ENCODE measurements at regions not wholly inside any gene's neighbourhood (a gene's known extent, or its start where the extent isn't known, plus 50 kb on each side); places are given as distances from the start of the nearest gene placed in this dataset.

- Histone ChIP-seq H3K4me1 (ENCODE audit: low read length) (no peaks in the 10 kb centered on the region), H3K9ac (ENCODE audit: low read length) (no peak overlapping the region), H3K79me2 (ENCODE audit: low read length) (no peaks in the 10 kb centered on the region), H3K4me2 (ENCODE audit: low read depth, low read length) (no peak overlapping the region), H2AFZ (ENCODE audit: low read length) (no peak overlapping the region), H3K9me3 (replicated peaks; ENCODE audit: insufficient read depth, low read length) (no peaks in the 10 kb centered on the region), H3K9me2 (replicated peaks; ENCODE audit: insufficient read depth, low read length) (no peaks in the 10 kb centered on the region), H3F3A (ENCODE audit: insufficient read depth, low read length) (no peaks in the 10 kb centered on the region), H4K20me1 (ENCODE audit: insufficient read depth, low read length) (no peaks in the 10 kb centered on the region), H3K27ac (ENCODE audit: low read length) (no peak overlapping the region), H3K4me3 (ENCODE audit: low read length) (no peak overlapping the region), H3K27me3 (replicated peaks; ENCODE audit: insufficient read depth, low read length) (no peaks in the 10 kb centered on the region), H3K36me3 (replicated peaks; ENCODE audit: insufficient read depth, low read length) (no peaks in the 10 kb centered on the region)
- TF ChIP-seq EZH2phosphoT487 (IDR thresholded peaks at IDR 0.05; ENCODE audit: low read length) = no peak
- TF ChIP-seq EZH2 (optimal IDR thresholded peaks at IDR 0.05; ENCODE audit: low read depth, low read length) = no peak
- TF ChIP-seq, protein P1, sequence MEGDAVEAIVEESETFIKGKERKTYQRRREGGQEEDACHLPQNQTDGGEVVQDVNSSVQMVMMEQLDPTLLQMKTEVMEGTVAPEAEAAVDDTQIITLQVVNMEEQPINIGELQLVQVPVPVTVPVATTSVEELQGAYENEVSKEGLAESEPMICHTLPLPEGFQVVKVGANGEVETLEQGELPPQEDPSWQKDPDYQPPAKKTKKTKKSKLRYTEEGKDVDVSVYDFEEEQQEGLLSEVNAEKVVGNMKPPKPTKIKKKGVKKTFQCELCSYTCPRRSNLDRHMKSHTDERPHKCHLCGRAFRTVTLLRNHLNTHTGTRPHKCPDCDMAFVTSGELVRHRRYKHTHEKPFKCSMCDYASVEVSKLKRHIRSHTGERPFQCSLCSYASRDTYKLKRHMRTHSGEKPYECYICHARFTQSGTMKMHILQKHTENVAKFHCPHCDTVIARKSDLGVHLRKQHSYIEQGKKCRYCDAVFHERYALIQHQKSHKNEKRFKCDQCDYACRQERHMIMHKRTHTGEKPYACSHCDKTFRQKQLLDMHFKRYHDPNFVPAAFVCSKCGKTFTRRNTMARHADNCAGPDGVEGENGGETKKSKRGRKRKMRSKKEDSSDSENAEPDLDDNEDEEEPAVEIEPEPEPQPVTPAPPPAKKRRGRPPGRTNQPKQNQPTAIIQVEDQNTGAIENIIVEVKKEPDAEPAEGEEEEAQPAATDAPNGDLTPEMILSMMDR (IDR thresholded peaks at IDR 0.05; ENCODE audit: low read length) = no peak
- DNase-seq = no peak
These were observed 158.2 kb downstream of the NUP210 start for GRCh38 chr3:13261892-13262291.

DNA sequence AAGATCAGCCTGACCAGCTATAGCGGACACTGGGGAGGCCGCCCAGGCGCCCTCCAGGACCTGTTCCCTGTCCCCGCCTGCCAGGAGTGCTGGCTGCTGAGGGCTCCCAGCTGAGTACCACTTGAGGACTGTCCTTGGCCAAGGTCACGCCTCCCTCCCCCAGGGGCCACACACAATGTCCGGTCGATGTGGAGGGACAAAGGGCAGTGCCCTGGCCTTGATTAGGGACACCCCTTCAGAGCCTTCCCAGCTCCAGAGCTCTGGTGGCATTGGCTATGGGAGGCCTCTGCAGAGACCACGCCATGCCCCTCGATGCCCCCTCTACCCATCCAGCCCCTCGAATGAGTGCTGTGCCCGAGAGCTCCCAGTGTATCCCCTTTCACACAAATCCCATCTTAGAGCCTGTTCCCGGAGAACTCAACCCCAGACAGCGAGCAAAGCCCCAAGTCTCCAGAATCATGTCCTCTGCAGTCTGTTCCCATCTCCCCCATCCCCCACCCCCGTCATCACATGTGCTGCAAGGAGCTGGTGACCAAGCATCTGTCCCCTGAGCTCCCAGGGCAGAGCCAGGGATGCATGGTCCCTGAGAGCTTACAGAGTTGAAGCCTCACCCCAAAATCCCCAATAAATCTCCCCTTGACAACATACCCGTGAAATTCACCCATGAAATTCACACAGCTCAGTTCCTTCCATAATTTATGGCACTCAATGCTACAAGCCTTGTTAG, 158.9 kb downstream of the NUP210 start:
- no peak overlapping the region for H3K27ac ChIP-seq (ENCODE audit: low read length)
- H3K4me3 ChIP-seq (ENCODE audit: low read length) = no peak overlapping the region
- no peaks in the 10 kb centered on the region for H3K4me1 ChIP-seq (ENCODE audit: low read length)
- no peak for TF ChIP-seq EZH2phosphoT487 (IDR thresholded peaks at IDR 0.05; ENCODE audit: low read length)
- TF ChIP-seq, protein P1 (IDR thresholded peaks at IDR 0.05; ENCODE audit: low read length) = no peak
- no peak for TF ChIP-seq EZH2 (optimal IDR thresholded peaks at IDR 0.05; ENCODE audit: low read depth, low read length)
- no peaks in the 10 kb centered on the region for H3F3A ChIP-seq (ENCODE audit: insufficient read depth, low read length)
- H3K9me3 ChIP-seq (replicated peaks; ENCODE audit: insufficient read depth, low read length) = no peaks in the 10 kb centered on the region
- no peak overlapping the region for H3K4me2 ChIP-seq (ENCODE audit: low read depth, low read length)
- no peaks in the 10 kb centered on the region for H3K79me2 ChIP-seq (ENCODE audit: low read length)
- H3K27me3 ChIP-seq (replicated peaks; ENCODE audit: insufficient read depth, low read length) = no peaks in the 10 kb centered on the region
- H3K9ac ChIP-seq (ENCODE audit: low read length) = no peak overlapping the region
- no peaks in the 10 kb centered on the region for H4K20me1 ChIP-seq (ENCODE audit: insufficient read depth, low read length)
- no peak for DNase-seq
- no peaks in the 10 kb centered on the region for H3K9me2 ChIP-seq (replicated peaks; ENCODE audit: insufficient read depth, low read length)
- H2AFZ ChIP-seq (ENCODE audit: low read length) = no peak overlapping the region
- H3K36me3 ChIP-seq (replicated peaks; ENCODE audit: insufficient read depth, low read length) = no peaks in the 10 kb centered on the region

DNA sequence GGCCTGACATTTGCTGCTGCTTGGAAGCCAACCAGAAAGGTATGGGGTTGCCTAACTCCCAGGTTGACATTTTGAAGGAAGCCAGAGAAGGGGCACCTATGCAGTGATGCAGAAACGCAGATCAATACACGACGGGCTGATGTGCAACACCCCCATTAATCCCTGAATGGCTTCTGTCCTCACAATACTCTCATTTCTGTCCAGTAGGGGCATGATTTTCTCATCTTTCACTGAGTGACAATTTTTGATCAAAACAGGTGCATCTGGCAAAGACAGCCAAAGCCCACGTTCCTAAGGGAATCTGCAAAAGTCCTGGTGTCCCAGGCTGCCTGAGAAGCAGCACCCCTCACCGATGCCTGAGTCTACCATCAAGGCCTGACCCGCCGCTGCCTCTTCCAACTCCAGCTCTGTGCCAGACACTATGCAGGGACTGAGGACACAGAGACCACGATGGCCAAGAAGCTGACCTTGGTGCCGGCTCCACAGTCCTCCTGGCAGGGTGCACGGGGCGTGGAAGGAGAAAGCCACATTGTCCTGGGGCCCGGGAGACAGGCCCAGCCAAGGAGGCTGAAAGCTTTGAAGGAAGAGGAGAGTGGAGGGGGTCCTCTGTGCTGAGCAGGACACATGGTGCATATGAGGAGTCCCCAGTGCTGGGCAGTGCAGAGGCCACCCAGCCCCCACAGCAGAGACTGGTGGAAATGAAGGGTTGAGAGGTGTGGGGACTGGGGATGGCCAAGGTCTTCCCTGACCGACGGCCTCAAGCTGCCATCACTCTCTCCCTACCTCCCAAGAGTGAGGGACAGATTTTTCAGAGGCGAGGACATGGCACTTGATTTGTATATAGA, 159.6 kb downstream of the NUP210 start:
- Histone ChIP-seq H3K4me2 (ENCODE audit: low read depth, low read length) (no peak overlapping the region), H3K36me3 (replicated peaks; ENCODE audit: insufficient read depth, low read length) (no peaks in the 10 kb centered on the region), H3F3A (ENCODE audit: insufficient read depth, low read length) (no peaks in the 10 kb centered on the region), H3K27me3 (replicated peaks; ENCODE audit: insufficient read depth, low read length) (no peaks in the 10 kb centered on the region), H3K9me3 (replicated peaks; ENCODE audit: insufficient read depth, low read length) (no peaks in the 10 kb centered on the region), H3K4me3 (ENCODE audit: low read length) (no peak overlapping the region), H3K9me2 (replicated peaks; ENCODE audit: insufficient read depth, low read length) (no peaks in the 10 kb centered on the region), H3K4me1 (ENCODE audit: low read length) (no peaks in the 10 kb centered on the region), H3K9ac (ENCODE audit: low read length) (no peak overlapping the region), H2AFZ (ENCODE audit: low read length) (no peak overlapping the region), H4K20me1 (ENCODE audit: insufficient read depth, low read length) (no peaks in the 10 kb centered on the region), H3K79me2 (ENCODE audit: low read length) (no peaks in the 10 kb centered on the region), H3K27ac (ENCODE audit: low read length) (no peak overlapping the region)
- no peak for DNase-seq
- no peak for TF ChIP-seq EZH2phosphoT487 (IDR thresholded peaks at IDR 0.05; ENCODE audit: low read length)
- TF ChIP-seq, protein P1 (IDR thresholded peaks at IDR 0.05; ENCODE audit: low read length) = no peak
- no peak for TF ChIP-seq EZH2 (optimal IDR thresholded peaks at IDR 0.05; ENCODE audit: low read depth, low read length)
